Neural cell (in vitro differentiated cells): ENCODE measurements at regions not wholly inside any gene's neighbourhood (a gene's known extent, or its start where the extent isn't known, plus 50 kb on each side); places are given as distances from the start of the nearest gene placed in this dataset.

Experiments
- H2AFZ ChIP-seq: fragments of 200-600, 300-800 bp; sonication (generic), shearing (Covaris generic); 2 replicates; pipeline ENCODE4 v1.6.0; 2014; ENCODE audit warnings: low read depth, mild to moderate bottlenecking, antibody characterized with exemption, low read length, moderate library complexity
- H3F3A ChIP-seq: fragments of 200-600 bp; shearing (Covaris generic); 2 replicates; pipeline ENCODE4 v1.6.1; 2016; ENCODE audit warnings: mild to moderate bottlenecking, moderate library complexity, mixed read lengths, antibody characterized with exemption, low read length; ENCODE audit not compliant: insufficient read depth, poor library complexity, severe bottlenecking
- H3K27ac ChIP-seq: fragments of 200-600, 300-800 bp; sonication (generic), shearing (Covaris generic); 2 replicates; pipeline ENCODE4 v1.5.1; 2014; ENCODE audit warnings: mild to moderate bottlenecking, low read length, moderate library complexity
- H3K27me3 ChIP-seq: fragments of 300-800, 200-600 bp; sonication (generic), shearing (Covaris generic); 2 replicates; pipeline ENCODE4 v1.6.0; 2014; ENCODE audit warnings: mild to moderate bottlenecking, low read depth, low read length, moderate library complexity; ENCODE audit not compliant: insufficient read depth
- H3K36me3 ChIP-seq: fragments of 300-800, 200-600 bp; sonication (generic), shearing (Covaris generic); 2 replicates; pipeline ENCODE4 v1.5.1; 2014; ENCODE audit warnings: mild to moderate bottlenecking, antibody characterized with exemption, low read length, moderate library complexity; ENCODE audit not compliant: insufficient read depth
- H3K4me2 ChIP-seq: fragments of 300-800, 200-600 bp; sonication (generic), shearing (Covaris generic); 2 replicates; pipeline ENCODE4 v1.6.0; 2014; ENCODE audit warnings: mild to moderate bottlenecking, low read length
- H3K4me3 ChIP-seq: fragments of 300-800, 200-600 bp; sonication (generic), shearing (Covaris generic); 2 replicates; pipeline ENCODE4 v1.5.1; 2014; ENCODE audit warnings: mild to moderate bottlenecking, low read length, moderate library complexity
- H3K79me2 ChIP-seq: fragments of 200-600 bp; shearing (Covaris generic); replicated peaks from 2 replicates; pipeline ENCODE4 v1.6.0; 2014; ENCODE audit warnings: mild to moderate bottlenecking, low read length, moderate library complexity; ENCODE audit not compliant: insufficient read depth
- H3K9ac ChIP-seq: fragments of 300-800, 200-600 bp; sonication (generic), shearing (Covaris generic); 2 replicates; pipeline ENCODE4 v1.6.1; 2016; ENCODE audit warnings: mild to moderate bottlenecking, low read length, mixed read lengths
- H3K9me2 ChIP-seq: fragments of 200-600 bp; shearing (Covaris generic); 2 replicates; pipeline ENCODE4 v1.6.1; 2016; ENCODE audit warnings: mild to moderate bottlenecking, low read length, mixed read lengths; ENCODE audit not compliant: insufficient read depth
- H3K9me3 ChIP-seq: fragments of 200-600, 300-800 bp; sonication (generic), shearing (Covaris generic); 2 replicates; pipeline ENCODE4 v1.6.1; 2016; ENCODE audit warnings: mild to moderate bottlenecking, mixed run types, low read length, moderate library complexity, mixed read lengths
- H4K20me1 ChIP-seq: fragments of 200-600 bp; shearing (Covaris generic); 2 replicates; pipeline ENCODE4 v1.6.1; 2016; ENCODE audit warnings: mild to moderate bottlenecking, mixed run types; ENCODE audit not compliant: insufficient read depth
- CTCF ChIP-seq: fragments of 450-650 bp; IDR thresholded peaks from 2 replicates; pipeline ENCODE4 v1.5.1; 2014; ENCODE audit warnings: antibody characterized with exemption, mild to moderate bottlenecking, moderate library complexity; ENCODE audit not compliant: poor library complexity, severe bottlenecking
- EP300 ChIP-seq: fragments of 450-650 bp; conservative IDR thresholded peaks from 2 replicates; pipeline ENCODE4 v1.6.1; 2014; ENCODE audit warnings: antibody characterized with exemption, mild to moderate bottlenecking, moderate library complexity; ENCODE audit not compliant: poor library complexity, severe bottlenecking
- EZH2 ChIP-seq: fragments of 200-600, 300-800 bp; shearing (Covaris generic), sonication (generic); IDR thresholded peaks from 2 replicates; pipeline ENCODE4 v1.6.1; 2014; ENCODE audit warnings: antibody characterized with exemption, low read length, borderline replicate concordance, mild to moderate bottlenecking; ENCODE audit not compliant: insufficient read depth, poor library complexity, severe bottlenecking
- MXI1 ChIP-seq: fragments of 450-650 bp; conservative IDR thresholded peaks from 2 replicates; pipeline ENCODE4 v1.6.1; 2014; ENCODE audit warnings: antibody characterized with exemption, mild to moderate bottlenecking; ENCODE audit not compliant: poor library complexity, severe bottlenecking
- POLR2AphosphoS5 ChIP-seq: IDR thresholded peaks from 2 replicates; pipeline ENCODE4 v1.6.1; 2012
- RAD21 ChIP-seq: fragments of 450-650 bp; conservative IDR thresholded peaks from 2 replicates; pipeline ENCODE4 v1.6.1; 2014; ENCODE audit warnings: antibody characterized with exemption, mild to moderate bottlenecking, moderate library complexity
- REST ChIP-seq: IDR thresholded peaks from 2 replicates; pipeline ENCODE4 v1.6.1; 2012; ENCODE audit warnings: borderline replicate concordance
- SMC3 ChIP-seq: fragments of 450-650 bp; conservative IDR thresholded peaks from 2 replicates; pipeline ENCODE4 v1.6.1; 2014; ENCODE audit warnings: antibody characterized with exemption, mild to moderate bottlenecking, moderate library complexity; ENCODE audit not compliant: poor library complexity
- TAF1 ChIP-seq: IDR thresholded peaks from 2 replicates; pipeline ENCODE4 v1.6.1; 2012; ENCODE audit warnings: low read depth

GRCh38 chr7:87003872-87004798, 55.3 kb downstream of the ELAPOR2 start:
- Histone ChIP-seq H3F3A (no peaks in the 10 kb centered on the region), H3K4me3 (no peak overlapping the region), H3K27ac (peak overlapping the region; percentile 25), H3K27me3 (no peaks in the 10 kb centered on the region), H3K4me2 (no peak overlapping the region), H3K9me2 (no peaks in the 10 kb centered on the region), H4K20me1 (no peaks in the 10 kb centered on the region), H3K36me3 (no peaks in the 10 kb centered on the region), H3K9ac (peak overlapping the region; percentile 7), H2AFZ (no peak overlapping the region), H3K79me2 (peaks cover 41% of the 10 kb centered on the region), H3K9me3 (no peaks in the 10 kb centered on the region)
- peak; percentile 32 for TF ChIP-seq POLR2AphosphoS5
- peak; percentile 51 for TF ChIP-seq MXI1
- no peak for TF ChIP-seq SMC3
- no peak for TF ChIP-seq TAF1
- TF ChIP-seq RAD21: no peak
- no peak for TF ChIP-seq REST
- peak; percentile 71 for TF ChIP-seq EP300
- no peak for TF ChIP-seq EZH2
- no peak for TF ChIP-seq CTCF

DNA sequence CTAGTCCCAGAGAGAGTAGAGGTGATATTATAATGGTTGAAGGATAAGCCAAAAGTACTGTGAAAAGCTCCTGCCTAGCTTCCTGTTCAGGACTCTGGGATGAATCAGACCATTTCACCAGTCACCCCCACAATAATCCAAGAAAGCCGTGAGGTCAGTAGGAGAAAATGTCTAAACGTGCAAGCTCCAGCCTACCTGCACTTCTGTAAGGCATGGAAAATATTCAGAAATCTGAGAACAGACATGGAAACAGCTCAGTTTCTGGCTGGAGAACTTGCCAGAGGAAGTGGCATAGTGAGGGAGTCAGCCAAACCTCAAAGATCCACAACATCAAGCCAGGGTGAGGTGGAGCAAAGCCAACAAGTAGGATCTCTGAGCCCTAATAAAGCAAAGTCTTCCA, 58.2 kb downstream of the ELAPOR2 start:
- H3F3A ChIP-seq: no peaks in the 10 kb centered on the region
- H4K20me1 ChIP-seq: no peaks in the 10 kb centered on the region
- H3K4me3 ChIP-seq: no peak overlapping the region
- no peak overlapping the region for H3K4me2 ChIP-seq
- no peak overlapping the region for H2AFZ ChIP-seq
- no peaks in the 10 kb centered on the region for H3K27me3 ChIP-seq
- no peak for TF ChIP-seq REST
- no peak for TF ChIP-seq EZH2
- no peak for TF ChIP-seq EP300
- no peak for TF ChIP-seq POLR2AphosphoS5
- no peak for TF ChIP-seq SMC3
- TF ChIP-seq RAD21: no peak
- no peak for TF ChIP-seq MXI1
- TF ChIP-seq CTCF: no peak
- no peak for TF ChIP-seq TAF1
- no peak overlapping the region for H3K9ac ChIP-seq
- H3K9me2 ChIP-seq: no peaks in the 10 kb centered on the region
- H3K27ac ChIP-seq: no peak overlapping the region
- peaks cover 53% of the 10 kb centered on the region for H3K79me2 ChIP-seq
- no peaks in the 10 kb centered on the region for H3K9me3 ChIP-seq
- no peaks in the 10 kb centered on the region for H3K36me3 ChIP-seq
